Astrocyte (in vitro differentiated cells and primary cell): ENCODE measurements at regions not wholly inside any gene's neighbourhood (a gene's known extent, or its start where the extent isn't known, plus 50 kb on each side); places are given as distances from the start of the nearest gene placed in this dataset.

Experiments
- DNase-seq: peaks from one replicate; pipeline ENCODE4 v3.0.0-alpha.2; 2010; ENCODE audit warnings: low read depth
- FAIRE-seq: peaks from 2 replicates; lab custom pipeline; 2011; peaks lifted over from hg19 to GRCh38; lab: Jason Lieb, UNC
- H2AFZ ChIP-seq: 2 replicates; pipeline ENCODE4 v1.6.0; 2012; ENCODE audit warnings: low read depth, low read length, inconsistent platforms
- H3K27ac ChIP-seq: 2 replicates; pipeline ENCODE4 v1.5.1; 2011; ENCODE audit warnings: low read depth, low read length, inconsistent platforms
- H3K27me3 ChIP-seq: 2 replicates; pipeline ENCODE4 v1.6.0; 2011; ENCODE audit warnings: low read length, inconsistent platforms; ENCODE audit not compliant: insufficient read depth
- H3K36me3 ChIP-seq: 2 replicates; pipeline ENCODE4 v1.5.1; 2011; ENCODE audit warnings: low read length, inconsistent platforms; ENCODE audit not compliant: insufficient read depth
- H3K4me1 ChIP-seq: 2 replicates; pipeline ENCODE4 v1.5.1; 2011; ENCODE audit warnings: low read length, inconsistent platforms; ENCODE audit not compliant: insufficient read depth
- H3K4me2 ChIP-seq: 2 replicates; pipeline ENCODE4 v1.6.0; 2012; ENCODE audit warnings: low read length, inconsistent platforms
- H3K4me3 ChIP-seq: 2 replicates; pipeline ENCODE4 v1.5.1; 2011; ENCODE audit warnings: low read depth, mild to moderate bottlenecking, low read length, inconsistent platforms; ENCODE audit not compliant: insufficient read depth
- H3K79me2 ChIP-seq: 2 replicates; pipeline ENCODE4 v1.6.0; 2012; ENCODE audit warnings: mild to moderate bottlenecking, low read length, inconsistent platforms; ENCODE audit not compliant: insufficient read depth
- H3K9ac ChIP-seq: 2 replicates; pipeline ENCODE4 v1.6.0; 2012; ENCODE audit warnings: mild to moderate bottlenecking, low read length, inconsistent platforms
- H3K9me3 ChIP-seq: 2 replicates; pipeline ENCODE4 v1.5.1; 2012; ENCODE audit warnings: low read depth, mild to moderate bottlenecking, low read length, inconsistent platforms; ENCODE audit not compliant: insufficient read depth
- H4K20me1 ChIP-seq: 2 replicates; pipeline ENCODE4 v1.6.0; 2012; ENCODE audit warnings: low read length, inconsistent platforms; ENCODE audit not compliant: insufficient read depth
- H3K27ac Mint-ChIP-seq: one replicate; pipeline ENCODE4 v1.8.0; 2021; ENCODE audit warnings: mild to moderate bottlenecking, mixed read lengths; ENCODE audit not compliant: unreplicated experiment
- H3K27me3 Mint-ChIP-seq: one replicate; pipeline ENCODE4 v1.8.0; 2021; ENCODE audit warnings: low read depth, mixed read lengths; ENCODE audit not compliant: unreplicated experiment
- H3K36me3 Mint-ChIP-seq: one replicate; pipeline ENCODE4 v1.8.0; 2021; ENCODE audit warnings: low read depth, mixed read lengths; ENCODE audit not compliant: unreplicated experiment
- H3K4me1 Mint-ChIP-seq: one replicate; pipeline ENCODE4 v1.8.0; 2021; ENCODE audit warnings: low read depth, mixed read lengths; ENCODE audit not compliant: unreplicated experiment
- H3K4me3 Mint-ChIP-seq: one replicate; pipeline ENCODE4 v1.8.0; 2021; ENCODE audit warnings: mild to moderate bottlenecking, moderate library complexity, mixed read lengths; ENCODE audit not compliant: unreplicated experiment
- H3K9me3 Mint-ChIP-seq: one replicate; pipeline ENCODE4 v1.8.0; 2021; ENCODE audit warnings: mild to moderate bottlenecking, mixed read lengths; ENCODE audit not compliant: unreplicated experiment
- EZH2 ChIP-seq: IDR thresholded peaks from 2 replicates; pipeline ENCODE4 v1.6.1; 2012; ENCODE audit warnings: mild to moderate bottlenecking, low read length, inconsistent platforms; ENCODE audit not compliant: insufficient read depth
- TF ChIP-seq, protein P1 (sequence below): IDR thresholded peaks from 2 replicates; pipeline ENCODE4 v1.5.1; 2011; ENCODE audit warnings: low read depth, mild to moderate bottlenecking, inconsistent platforms, low read length, moderate library complexity; ENCODE audit not compliant: insufficient read depth

DNA sequence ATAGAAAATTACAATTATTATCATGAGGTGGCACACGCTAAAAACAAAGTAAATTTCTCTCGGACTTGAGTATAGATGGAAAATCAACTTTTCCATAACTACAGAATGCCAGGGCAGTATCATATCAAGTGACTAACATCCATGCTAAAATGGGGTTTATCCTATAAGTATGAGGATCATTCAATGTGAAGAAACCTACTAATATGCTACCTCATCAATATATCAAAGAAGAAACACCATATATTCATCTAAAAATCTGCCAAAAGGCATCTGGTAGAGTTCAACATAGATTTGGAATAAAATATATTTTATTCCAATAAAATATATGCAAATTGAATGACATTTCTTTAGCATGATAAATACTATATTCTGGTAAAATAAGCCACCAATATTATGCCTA is 894.4 kb downstream of the MCTP2 start:
- no peaks in the 10 kb centered on the region for H3K4me1 ChIP-seq
- Mint-ChIP-seq H3K9me3 (no peaks in the 10 kb centered on the region), H3K27ac (no peak overlapping the region), H3K27me3 (no peaks in the 10 kb centered on the region), H3K4me3 (no peak overlapping the region), H3K36me3 (no peaks in the 10 kb centered on the region), H3K4me1 (peaks cover 12% of the 10 kb centered on the region)
- no peak overlapping the region for H3K4me3 ChIP-seq
- DNase-seq = no peak
- no peaks in the 10 kb centered on the region for H3K79me2 ChIP-seq
- no peak for FAIRE-seq
- no peaks in the 10 kb centered on the region for H4K20me1 ChIP-seq
- H3K27ac ChIP-seq = no peak overlapping the region
- no peak overlapping the region for H2AFZ ChIP-seq
- no peak for TF ChIP-seq EZH2
- TF ChIP-seq, protein P1, sequence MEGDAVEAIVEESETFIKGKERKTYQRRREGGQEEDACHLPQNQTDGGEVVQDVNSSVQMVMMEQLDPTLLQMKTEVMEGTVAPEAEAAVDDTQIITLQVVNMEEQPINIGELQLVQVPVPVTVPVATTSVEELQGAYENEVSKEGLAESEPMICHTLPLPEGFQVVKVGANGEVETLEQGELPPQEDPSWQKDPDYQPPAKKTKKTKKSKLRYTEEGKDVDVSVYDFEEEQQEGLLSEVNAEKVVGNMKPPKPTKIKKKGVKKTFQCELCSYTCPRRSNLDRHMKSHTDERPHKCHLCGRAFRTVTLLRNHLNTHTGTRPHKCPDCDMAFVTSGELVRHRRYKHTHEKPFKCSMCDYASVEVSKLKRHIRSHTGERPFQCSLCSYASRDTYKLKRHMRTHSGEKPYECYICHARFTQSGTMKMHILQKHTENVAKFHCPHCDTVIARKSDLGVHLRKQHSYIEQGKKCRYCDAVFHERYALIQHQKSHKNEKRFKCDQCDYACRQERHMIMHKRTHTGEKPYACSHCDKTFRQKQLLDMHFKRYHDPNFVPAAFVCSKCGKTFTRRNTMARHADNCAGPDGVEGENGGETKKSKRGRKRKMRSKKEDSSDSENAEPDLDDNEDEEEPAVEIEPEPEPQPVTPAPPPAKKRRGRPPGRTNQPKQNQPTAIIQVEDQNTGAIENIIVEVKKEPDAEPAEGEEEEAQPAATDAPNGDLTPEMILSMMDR = no peak
- no peak overlapping the region for H3K4me2 ChIP-seq
- no peaks in the 10 kb centered on the region for H3K36me3 ChIP-seq
- H3K27me3 ChIP-seq = no peaks in the 10 kb centered on the region
- no peaks in the 10 kb centered on the region for H3K9me3 ChIP-seq
- H3K9ac ChIP-seq = no peak overlapping the region

DNA sequence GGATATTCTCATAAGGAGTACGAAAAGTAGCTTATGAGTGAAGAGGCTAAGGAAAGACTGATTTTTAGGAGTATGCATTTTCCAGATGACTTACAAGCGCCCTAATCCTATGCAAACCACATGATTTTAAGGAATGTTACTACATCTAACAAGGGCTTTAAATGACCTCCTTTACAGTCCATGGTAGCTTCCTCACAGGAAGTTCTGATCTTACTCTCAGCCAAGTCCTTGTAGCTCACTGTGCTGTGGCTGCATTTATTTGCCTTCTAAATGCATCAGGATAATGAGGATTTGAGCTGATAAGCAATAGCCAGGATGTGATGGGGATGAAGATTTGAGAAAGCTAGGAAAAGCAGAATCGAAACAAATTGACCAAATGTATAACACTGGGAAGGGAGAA is 896.0 kb downstream of the MCTP2 start:
- no peaks in the 10 kb centered on the region for H3K27me3 Mint-ChIP-seq
- peaks cover 24% of the 10 kb centered on the region for H3K4me1 Mint-ChIP-seq
- Histone ChIP-seq H3K36me3 (no peaks in the 10 kb centered on the region), H3K4me3 (no peak overlapping the region), H3K4me2 (no peak overlapping the region), H3K4me1 (peaks cover 3% of the 10 kb centered on the region), H3K79me2 (no peaks in the 10 kb centered on the region), H3K9ac (no peak overlapping the region), H3K27me3 (no peaks in the 10 kb centered on the region), H3K27ac (no peak overlapping the region), H3K9me3 (no peaks in the 10 kb centered on the region), H4K20me1 (no peaks in the 10 kb centered on the region), H2AFZ (no peak overlapping the region)
- H3K36me3 Mint-ChIP-seq = no peaks in the 10 kb centered on the region
- H3K9me3 Mint-ChIP-seq = no peaks in the 10 kb centered on the region
- FAIRE-seq (no peak), DNase-seq (no peak)
- no peak overlapping the region for H3K4me3 Mint-ChIP-seq
- TF ChIP-seq EZH2 = no peak
- TF ChIP-seq, protein P1 = no peak
- no peak overlapping the region for H3K27ac Mint-ChIP-seq

- Histone ChIP-seq H2AFZ (peak overlapping the region; percentile 4), H3K9ac (no peak overlapping the region), H3K4me3 (no peak overlapping the region), H3K4me2 (no peak overlapping the region), H3K79me2 (no peaks in the 10 kb centered on the region), H3K4me1 (peaks cover 12% of the 10 kb centered on the region), H3K27me3 (no peaks in the 10 kb centered on the region), H3K9me3 (no peaks in the 10 kb centered on the region), H4K20me1 (no peaks in the 10 kb centered on the region), H3K36me3 (no peaks in the 10 kb centered on the region), H3K27ac (no peak overlapping the region)
- no peak overlapping the region for H3K27ac Mint-ChIP-seq
- peaks cover 41% of the 10 kb centered on the region for H3K4me1 Mint-ChIP-seq
- FAIRE-seq (no peak), DNase-seq (peak; percentile 48)
- no peak for TF ChIP-seq EZH2
- TF ChIP-seq, protein P1 = no peak
- no peaks in the 10 kb centered on the region for H3K27me3 Mint-ChIP-seq
- H3K4me3 Mint-ChIP-seq = no peak overlapping the region
- H3K36me3 Mint-ChIP-seq = peaks cover 2% of the 10 kb centered on the region
- no peaks in the 10 kb centered on the region for H3K9me3 Mint-ChIP-seq
Observed at GRCh38 chr15:95129574-95129973, 898.2 kb downstream of the MCTP2 start.
